GM18868 (cell line): ENCODE measurements at regions not wholly inside any gene's neighbourhood (a gene's known extent, or its start where the extent isn't known, plus 50 kb on each side); places are given as distances from the start of the nearest gene placed in this dataset.

Source experiments
- ATAC-seq: cut with Tn5 transposase; IDR thresholded peaks from one replicate; pipeline ENCODE4 v1.9.1; 2021; ENCODE audit warnings: mild to moderate bottlenecking, moderate library complexity; ENCODE audit not compliant: unreplicated experiment

DNA sequence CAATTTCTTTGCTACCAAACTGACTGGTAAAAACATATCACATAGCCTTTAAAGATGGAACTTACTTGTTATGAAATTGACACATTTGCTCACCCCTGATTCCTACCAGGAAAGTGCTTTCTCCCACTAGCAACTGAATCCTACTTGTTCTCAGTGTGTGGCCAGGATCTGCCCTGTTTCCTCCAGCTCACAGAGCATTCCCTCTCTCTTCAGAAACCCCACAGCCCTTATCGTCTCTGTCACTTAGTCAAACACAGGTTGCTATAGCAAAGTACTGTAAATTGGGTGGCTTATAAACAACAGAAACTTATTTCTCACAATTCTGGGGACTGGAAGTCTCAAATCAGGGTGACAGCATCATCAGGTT lies 265.2 kb upstream of the BOD1L1 start:
- ATAC-seq: no peak

DNA sequence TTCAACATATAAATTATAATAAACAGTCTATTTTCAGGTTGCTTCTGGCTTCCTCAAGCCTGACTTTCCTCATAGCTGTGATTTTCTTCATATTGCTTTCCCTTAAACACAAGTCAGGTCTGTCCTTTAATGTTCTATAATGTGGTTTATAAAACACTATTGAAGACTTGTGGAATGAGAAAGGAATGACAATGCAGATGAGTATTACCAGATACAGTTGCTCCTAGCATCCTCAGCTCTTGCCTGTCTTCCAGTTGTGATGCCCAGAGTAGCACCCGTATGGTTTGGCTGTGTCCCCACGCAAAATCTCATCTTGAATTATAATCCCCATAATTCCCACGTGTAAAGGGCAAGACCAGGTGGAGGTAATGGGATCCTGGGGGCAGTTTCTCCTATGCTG lies 265.7 kb upstream of the BOD1L1 start:
- no peak for ATAC-seq

DNA sequence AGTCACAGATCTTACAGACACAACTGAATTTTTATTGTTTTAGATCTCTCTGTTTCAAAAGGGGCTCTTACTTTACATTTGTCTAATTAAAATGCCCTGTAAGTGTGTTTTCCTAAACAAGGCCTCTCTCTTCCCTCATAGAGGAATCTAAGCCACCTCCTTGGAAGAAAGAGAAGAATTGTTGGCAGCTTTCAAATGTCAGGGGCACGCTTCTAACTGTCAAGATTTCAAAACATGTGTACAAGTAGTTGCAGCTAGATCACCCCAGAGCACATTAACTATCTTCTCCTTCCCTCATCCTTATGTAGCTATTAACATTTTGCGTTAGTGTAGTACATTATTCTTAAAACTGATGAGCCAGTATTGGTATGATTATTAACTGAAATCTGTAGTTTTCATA lies 266.5 kb upstream of the BOD1L1 start:
- ATAC-seq: no peak

DNA sequence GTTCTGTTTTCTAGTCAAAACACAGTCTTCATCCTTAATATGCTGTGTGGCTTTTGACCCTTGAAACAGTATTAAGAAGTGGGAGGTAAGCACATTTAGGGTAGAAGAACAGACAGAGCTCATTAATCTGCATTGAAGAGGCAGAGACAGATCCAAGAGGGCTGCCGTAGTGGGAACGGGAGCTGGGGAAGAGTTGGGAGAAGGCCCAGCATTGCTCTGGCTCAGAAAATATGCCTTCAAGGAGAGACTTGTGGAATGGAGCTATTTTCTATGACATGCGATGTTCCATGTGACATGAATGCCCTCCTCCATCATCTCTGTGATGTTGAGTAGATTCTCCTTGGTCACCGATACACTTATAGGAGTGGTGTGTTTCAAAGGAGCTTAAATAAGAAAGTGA lies 273.3 kb upstream of the BOD1L1 start:
- no peak for ATAC-seq

DNA sequence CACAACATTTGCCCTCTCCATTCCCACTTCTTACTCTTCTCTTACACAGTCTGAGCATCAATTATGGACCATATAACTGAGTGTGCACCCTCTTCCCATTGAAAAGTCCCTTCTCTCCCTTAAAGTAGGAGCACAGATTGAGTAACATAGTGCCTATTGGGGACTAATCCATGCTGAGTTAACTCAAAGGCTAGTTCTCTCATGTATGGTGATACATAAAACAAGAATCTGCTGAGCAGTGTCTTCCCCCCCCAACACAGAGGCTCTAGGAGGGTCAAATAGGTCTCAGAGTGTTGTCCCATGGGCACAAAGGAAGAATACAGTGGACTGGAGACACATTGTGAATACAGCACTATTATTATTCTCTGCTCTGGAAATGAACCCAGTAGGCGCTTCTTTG lies 274.6 kb upstream of the BOD1L1 start:
- ATAC-seq: no peak

DNA sequence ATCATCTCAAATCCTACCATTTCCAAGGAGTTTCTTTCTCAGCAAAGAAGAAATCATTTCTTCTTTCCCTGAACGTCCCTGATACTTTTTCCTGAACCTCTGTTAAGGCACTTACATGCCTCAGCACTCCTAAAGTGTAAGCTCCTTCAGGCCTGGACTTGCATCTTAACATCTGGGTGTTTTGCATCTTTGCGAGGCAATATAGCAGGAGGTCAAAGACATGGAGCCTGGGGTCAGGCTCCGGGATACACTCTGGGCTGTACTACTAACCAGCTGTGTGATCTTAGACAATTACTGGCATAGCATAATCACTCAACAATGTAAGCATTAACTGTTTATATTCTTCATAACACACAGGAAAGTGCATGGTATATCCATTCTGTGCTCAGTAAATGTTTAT lies 275.5 kb upstream of the BOD1L1 start:
- no peak for ATAC-seq

DNA sequence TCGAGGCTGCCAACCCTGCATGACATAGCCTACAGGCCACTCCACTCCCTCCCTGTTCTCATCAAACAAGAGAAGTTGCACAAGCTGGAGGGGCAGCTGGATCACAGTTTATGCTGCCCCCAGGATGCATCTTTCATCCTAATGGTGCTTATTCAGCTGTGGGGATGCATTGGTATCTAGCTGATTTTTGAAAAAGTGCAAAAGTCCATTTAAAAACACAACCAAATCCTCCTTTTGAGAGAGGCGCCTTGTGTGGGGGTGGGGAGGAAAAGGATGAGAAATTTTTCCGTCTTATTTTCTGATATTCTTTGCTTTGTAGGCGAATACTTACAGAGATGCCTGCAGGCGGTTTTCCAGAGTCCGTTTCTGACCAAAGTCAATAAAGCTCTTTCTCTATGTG lies 276.4 kb upstream of the BOD1L1 start:
- ATAC-seq: no peak

DNA sequence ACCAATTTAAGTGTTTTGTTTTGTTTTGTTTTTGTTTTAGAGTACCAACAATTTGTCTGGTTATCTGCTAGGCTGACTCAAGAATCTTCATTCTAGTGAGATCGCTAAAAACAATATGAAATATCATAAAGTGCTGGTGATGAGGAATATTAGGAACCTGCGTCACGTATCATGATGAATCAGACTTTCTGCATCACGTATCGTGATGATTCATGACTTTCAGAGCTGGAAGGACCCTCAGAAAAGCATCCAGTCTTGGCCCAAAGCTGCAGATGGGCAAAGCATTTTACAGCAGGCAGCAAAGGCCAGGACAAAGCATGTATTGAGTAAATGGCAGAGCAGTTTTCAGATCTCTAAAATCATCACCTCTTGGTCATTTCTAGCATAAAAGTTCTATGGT lies 278.0 kb upstream of the BOD1L1 start:
- no peak for ATAC-seq

DNA sequence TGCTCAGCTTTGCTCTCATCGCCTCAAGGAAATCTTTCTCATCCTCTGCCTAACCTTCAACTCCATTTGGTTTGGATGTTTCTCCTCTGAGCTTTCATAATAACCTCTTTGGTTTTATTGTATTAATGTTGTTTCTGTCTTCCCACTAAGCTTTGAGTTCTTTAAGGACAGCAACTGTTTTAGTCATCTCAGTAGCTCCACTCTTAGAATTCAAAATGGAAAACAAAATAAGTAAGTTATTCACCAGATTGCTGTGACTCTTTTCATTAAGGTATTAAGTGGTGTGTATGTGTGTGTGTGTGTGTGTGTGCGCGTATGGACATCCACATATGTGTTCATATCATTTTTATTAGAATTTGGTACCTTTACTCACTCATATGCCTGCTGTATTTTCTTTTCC lies 279.2 kb upstream of the BOD1L1 start:
- ATAC-seq: no peak

DNA sequence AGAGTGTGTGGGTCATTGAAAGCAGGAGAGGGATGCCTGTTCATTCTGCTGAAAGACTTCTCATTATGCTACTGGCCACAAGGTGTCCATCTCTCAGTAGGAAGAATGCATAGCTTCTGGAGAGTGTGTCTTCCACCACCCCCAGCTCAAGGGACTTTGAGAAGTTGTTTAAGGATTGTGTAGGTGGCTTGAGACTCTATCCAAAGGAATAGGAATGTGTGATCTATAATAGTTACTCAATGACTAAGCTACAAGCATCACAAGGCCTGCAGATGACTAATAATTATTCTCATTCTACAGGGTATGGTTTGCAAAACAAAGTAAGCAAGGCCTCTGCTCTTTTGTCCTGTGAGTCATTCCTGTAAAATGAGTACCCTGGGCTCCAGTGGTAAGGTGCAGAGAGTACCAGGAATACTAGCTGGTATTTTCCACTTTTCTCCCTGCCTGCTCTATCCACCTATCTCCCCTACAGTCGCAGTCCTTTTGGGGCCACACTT lies 279.8 kb upstream of the BOD1L1 start:
- no peak for ATAC-seq

DNA sequence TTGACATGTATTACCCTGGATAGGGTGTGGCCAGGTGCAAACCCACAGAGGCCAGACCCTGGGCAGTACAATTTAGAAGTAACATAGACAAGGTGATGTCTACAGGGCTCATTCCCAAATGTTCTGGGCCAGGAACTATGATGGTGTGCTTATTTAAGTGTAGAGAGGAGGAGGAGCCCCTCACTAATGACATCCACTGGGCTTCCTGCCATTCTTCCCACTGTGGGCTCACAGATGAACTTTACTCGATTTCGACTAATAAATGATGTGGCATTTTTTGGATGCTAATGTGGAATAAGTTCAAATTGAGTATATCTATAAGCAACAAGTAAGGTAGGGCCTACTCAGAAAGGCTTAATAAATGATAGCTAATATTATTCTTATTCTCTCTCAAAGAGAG lies 280.9 kb upstream of the BOD1L1 start:
- ATAC-seq: no peak

DNA sequence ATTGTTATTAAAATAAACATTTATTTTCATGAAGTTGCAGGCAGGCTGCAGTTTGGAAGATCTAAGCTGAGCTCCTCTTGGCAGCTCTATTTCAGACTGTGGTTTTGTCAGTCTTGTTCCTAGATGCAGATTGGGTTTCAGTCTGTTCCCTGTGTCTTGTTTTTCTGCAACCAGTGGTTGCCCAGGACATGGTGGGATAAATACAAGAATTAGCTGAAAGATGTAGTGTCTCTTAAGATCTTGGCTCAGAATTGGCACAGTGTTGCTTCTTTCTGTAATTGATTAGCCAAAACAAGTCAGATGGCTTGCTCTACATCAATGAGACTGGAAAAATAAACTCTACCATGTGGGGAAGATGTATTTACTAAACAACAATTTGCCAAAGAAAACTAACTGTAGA lies 283.0 kb upstream of the BOD1L1 start:
- ATAC-seq: no peak

DNA sequence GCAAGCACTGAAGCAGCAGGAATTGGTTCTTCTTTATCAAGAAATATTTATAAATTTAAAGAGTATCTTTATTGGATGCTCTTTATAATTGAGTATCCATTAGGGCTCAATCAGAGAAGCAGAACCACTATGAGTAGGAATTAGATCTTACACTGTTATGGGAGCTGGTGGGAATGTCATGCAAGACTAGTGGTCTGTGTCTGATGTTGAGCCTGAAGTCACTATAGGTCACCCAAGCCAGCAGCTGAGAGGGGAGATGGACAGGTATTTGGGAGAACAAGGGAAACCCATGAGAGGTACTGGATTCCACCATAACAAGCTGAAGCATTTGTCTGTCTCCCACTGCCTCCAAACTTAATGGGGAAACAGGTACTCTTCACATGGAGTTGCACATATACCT lies 283.7 kb upstream of the BOD1L1 start:
- no peak for ATAC-seq

DNA sequence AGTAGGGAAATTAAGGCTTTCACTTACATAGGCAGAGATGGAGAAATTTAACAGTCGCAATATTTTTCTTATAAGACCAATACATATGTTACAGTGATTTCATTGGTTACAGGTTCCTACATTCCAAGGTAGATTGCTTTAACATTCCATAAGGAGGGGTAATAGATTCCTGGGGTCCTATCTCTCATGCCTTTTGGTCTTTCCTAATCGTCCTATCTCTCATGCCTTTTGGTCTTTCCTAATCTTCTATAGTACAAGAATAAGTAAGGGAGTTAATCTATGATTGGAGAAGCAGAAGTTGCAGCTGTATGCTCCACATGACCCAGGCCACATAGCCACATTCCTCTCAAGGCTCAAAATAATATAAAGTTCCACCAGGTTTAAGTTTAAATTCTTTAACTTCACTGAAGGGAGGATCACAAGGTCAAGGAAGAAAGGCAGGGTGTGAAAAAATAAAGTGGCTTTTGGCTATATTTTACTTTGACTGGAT lies 285.0 kb upstream of the BOD1L1 start:
- ATAC-seq: no peak

DNA sequence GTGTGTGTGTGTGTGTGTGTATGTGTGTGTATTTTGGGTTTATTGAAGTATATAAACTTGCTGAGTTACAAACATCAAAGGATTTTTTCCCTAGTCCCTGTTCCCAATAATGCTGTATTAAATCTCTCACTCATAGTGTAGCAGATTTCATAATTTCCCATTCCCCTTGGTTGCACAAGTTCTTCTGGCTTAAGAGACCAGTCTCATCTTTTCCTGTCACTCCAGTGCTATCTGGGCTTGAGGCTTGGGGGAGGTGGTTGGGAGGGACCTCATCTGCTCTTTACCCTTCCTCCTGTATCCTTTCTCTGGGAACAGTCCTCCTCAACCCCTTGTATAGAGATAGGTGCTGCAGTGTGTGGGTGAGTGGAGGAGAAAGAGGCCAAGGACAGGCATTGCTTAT lies 285.4 kb upstream of the BOD1L1 start:
- no peak for ATAC-seq

DNA sequence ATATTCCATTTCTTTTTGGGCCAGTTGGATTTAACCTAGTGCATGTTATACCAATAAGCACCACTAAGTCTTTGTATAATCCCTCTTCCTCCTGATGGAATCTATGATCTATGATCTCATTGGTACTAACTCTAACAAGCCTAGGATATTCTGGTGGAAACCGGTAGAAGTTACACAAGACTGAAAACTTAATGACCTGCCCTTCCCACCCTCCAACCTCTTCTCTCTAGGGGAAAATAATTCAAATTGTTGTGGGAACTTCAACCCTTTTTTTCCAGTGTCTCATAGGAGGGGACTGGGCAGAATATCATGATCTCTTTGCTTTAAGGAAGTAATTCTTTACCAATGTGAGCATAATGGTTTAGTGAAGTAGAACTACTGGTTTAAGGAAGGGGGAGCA lies 289.5 kb upstream of the BOD1L1 start:
- no peak for ATAC-seq

DNA sequence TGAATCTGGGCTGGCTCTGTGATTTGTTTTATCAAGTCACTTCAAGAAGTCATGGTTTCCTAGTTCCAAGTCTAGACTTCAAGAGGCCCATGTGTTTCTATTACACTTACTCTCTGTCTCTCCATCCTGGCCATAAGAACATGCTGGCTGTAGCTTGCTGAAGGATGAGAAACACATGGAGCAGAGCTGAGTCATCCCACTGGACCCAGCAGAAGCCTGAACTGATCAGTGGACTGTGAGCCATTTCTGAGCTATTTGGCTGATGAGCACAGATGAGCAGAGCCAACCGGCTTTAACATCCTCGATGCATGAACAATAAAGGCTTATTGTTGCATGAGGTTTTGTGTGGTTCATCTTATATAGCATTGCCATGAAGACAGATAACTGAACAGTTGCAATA lies 290.6 kb upstream of the BOD1L1 start:
- no peak for ATAC-seq

DNA sequence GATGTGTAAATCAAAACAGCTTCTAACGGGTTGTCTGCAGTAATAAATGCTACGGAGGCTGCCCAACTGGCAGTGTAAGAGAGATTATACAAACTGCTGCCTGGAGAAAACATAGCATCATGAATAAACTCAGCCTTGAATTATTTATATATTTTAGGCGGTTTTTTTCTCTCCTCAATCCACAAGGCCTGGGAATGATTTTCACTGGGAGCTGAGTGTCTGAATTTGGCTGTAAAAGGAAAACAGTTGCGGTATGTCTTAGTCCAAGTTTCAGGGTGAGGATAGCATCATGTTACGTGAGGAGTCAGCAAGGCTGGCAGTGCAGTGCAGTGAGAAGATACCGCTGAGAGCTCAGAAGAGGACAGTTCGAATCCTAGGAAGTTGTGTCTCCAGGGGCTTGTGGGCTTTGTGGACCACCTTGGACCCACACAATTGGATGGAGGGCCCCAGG lies 291.5 kb upstream of the BOD1L1 start:
- ATAC-seq: no peak

DNA sequence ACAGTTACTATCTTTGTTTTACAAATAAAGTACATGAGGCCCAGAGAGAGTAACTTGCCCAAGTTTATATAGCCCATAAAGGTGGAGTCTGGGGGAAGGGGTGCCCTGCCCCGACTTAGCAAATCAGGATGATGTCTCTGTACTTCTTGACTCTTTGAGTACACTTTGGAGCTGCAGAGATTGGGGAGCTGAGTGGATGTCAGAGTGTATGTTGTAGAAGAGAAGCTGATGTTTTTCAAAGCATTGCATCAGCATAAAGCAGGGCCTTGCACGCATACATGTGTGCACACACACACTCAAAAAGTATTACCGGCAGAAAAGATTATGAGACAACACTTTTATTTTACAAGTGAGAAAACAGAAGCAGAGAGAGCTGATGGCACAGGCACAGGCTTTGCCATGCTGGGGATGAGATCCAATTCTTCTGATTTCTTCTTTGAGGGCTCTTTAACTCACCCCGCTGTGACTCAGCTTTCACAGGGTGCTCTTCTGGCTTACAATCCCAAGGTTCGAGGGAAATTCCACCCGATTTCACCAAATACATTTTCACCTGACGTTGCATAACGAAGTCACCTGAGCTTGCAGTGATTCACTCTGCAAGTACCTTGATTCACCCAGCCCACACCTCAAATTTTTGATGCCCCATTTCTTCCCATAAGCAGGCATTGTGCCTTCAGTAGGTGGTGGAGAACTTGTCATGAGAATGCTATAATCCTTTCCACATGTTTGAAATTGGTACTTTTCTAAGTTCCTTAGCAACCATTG lies 292.8 kb upstream of the BOD1L1 start:
- ATAC-seq: no peak

DNA sequence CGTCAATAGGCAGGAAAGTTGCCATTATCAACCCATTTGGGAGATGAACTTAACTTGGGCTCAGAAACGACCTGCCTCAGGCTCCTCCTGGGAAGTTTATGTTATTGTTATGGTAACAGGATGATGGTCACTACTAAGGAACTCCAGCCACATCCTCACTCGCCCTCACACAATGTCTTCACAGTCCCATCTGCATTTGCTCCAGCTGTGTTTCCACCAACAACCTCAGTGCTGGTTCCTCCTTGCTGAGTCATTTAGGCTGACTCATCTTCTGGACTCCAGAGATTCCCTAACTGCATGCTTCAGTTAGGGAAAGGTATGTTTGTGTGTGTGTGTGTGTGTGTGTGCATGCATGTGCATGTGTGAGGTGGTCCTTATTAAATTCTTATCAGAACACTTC lies 293.4 kb upstream of the BOD1L1 start:
- ATAC-seq: no peak

DNA sequence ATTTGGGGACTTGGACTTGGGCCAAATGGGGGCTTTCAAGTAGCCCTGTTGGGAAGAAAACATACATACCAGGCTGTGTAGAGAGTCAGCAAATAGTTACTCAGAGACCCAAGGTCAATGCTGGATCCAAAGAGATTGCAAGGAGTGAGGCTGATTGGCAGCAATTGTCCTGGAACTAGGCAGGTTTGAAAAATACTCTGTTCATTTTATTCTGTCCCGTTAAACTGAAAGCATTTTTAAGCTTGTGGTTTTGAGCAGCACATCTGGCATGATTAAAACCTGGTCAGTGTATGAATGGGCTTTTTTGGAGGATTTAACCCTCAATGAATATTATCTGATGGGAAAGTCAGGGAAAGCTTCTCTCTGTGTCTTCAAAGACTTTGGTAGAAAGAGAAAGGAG lies 294.3 kb upstream of the BOD1L1 start:
- no peak for ATAC-seq

DNA sequence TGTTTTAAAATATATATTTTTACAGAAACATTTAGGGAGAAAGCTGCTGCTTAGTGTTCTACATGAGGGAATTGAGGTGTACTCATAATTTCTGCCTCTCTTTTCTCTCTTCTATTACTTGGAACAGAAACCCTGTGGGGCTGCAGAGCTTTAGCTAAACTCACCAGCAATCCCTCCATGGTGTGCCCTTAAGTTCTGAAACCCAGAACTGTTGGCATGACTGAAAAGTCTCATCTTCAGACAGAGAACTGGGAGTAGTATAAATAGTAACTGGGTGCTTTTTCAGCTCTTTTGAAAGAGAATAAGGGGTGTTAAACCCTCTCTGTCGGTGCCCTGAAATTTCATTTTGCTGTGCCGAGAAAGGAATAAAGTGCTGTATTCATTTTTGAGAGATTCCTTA lies 294.9 kb upstream of the BOD1L1 start:
- no peak for ATAC-seq
